ENCODE measurements at regions not wholly inside any gene's neighbourhood (a gene's known extent, or its start where the extent isn't known, plus 50 kb on each side); places are given as distances from the start of the nearest gene placed in this dataset.

- ChIA-PET POLR2A (no interaction called here), CTCF (no interaction called here)
- Mint-ChIP-seq H3K4me3 (no peak overlapping the region), H3K36me3 (ENCODE audit: low read depth) (no peaks in the 10 kb centered on the region), H3K27me3 (no peaks in the 10 kb centered on the region), H3K9me3 (no peaks in the 10 kb centered on the region), H3K27ac (no peak overlapping the region), H3K4me1 (no peaks in the 10 kb centered on the region)
- DNase-seq = no peak
Observed at GRCh38 chr12:87329076-87329863, 699.9 kb downstream of the C12orf50 start.

GRCh38 chr12:87323369-87323768 lies 705.8 kb downstream of the C12orf50 start:
- Mint-ChIP-seq H3K27ac (no peak overlapping the region), H3K9me3 (no peaks in the 10 kb centered on the region), H3K36me3 (ENCODE audit: low read depth) (no peaks in the 10 kb centered on the region), H3K27me3 (no peaks in the 10 kb centered on the region), H3K4me1 (no peaks in the 10 kb centered on the region), H3K4me3 (no peak overlapping the region)
- POLR2A ChIA-PET = no interaction called here
- DNase-seq = no peak
- CTCF ChIA-PET = no interaction called here

- Mint-ChIP-seq H3K4me3 (no peak overlapping the region), H3K9me3 (no peaks in the 10 kb centered on the region), H3K27ac (no peak overlapping the region), H3K4me1 (no peaks in the 10 kb centered on the region), H3K36me3 (ENCODE audit: low read depth) (no peaks in the 10 kb centered on the region), H3K27me3 (no peaks in the 10 kb centered on the region)
- DNase-seq = no peak
- CTCF ChIA-PET = no interaction called here
- POLR2A ChIA-PET = no interaction called here
Observed at GRCh38 chr12:87320724-87321123, 708.5 kb downstream of the C12orf50 start.

GRCh38 chr12:87317302-87317701 lies 711.9 kb downstream of the C12orf50 start:
- no peaks in the 10 kb centered on the region for H3K36me3 Mint-ChIP-seq (ENCODE audit: low read depth)
- DNase-seq = no peak
- no peaks in the 10 kb centered on the region for H3K9me3 Mint-ChIP-seq
- no peaks in the 10 kb centered on the region for H3K27me3 Mint-ChIP-seq
- no peak overlapping the region for H3K4me3 Mint-ChIP-seq
- no peak overlapping the region for H3K27ac Mint-ChIP-seq
- POLR2A ChIA-PET = no interaction called here
- H3K4me1 Mint-ChIP-seq = no peaks in the 10 kb centered on the region
- CTCF ChIA-PET = no interaction called here

- no peaks in the 10 kb centered on the region for H3K9me3 Mint-ChIP-seq
- H3K36me3 Mint-ChIP-seq (ENCODE audit: low read depth) = no peaks in the 10 kb centered on the region
- CTCF ChIA-PET = no interaction called here
- no peak overlapping the region for H3K27ac Mint-ChIP-seq
- POLR2A ChIA-PET = no interaction called here
- no peaks in the 10 kb centered on the region for H3K4me1 Mint-ChIP-seq
- H3K27me3 Mint-ChIP-seq = no peaks in the 10 kb centered on the region
- DNase-seq = no peak
- H3K4me3 Mint-ChIP-seq = no peak overlapping the region
Observed at GRCh38 chr12:87311206-87311605, 718.0 kb downstream of the C12orf50 start.

DNA sequence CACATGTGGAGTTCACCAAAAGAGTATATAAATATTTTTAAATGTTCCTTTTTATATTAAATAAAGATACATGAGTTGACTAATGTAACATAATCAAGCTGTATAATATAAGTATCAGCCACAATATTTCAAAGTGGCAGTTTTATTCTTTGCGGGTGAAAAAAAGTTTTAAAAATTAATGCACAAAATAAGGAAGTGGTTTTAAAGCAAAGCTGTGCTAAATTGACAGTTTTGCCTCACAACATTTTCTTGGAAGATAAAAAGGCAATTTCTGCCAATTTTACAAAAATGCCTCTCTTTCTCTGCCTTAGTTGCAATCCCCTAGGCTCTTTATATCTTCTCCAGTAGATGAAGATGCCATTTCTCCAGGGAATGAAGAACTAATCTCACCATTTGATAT lies 719.1 kb downstream of the C12orf50 start:
- H3K27ac Mint-ChIP-seq = no peak overlapping the region
- ChIA-PET CTCF (no interaction called here), POLR2A (no interaction called here)
- no peak for DNase-seq
- no peaks in the 10 kb centered on the region for H3K4me1 Mint-ChIP-seq
- H3K27me3 Mint-ChIP-seq = no peaks in the 10 kb centered on the region
- H3K9me3 Mint-ChIP-seq = no peaks in the 10 kb centered on the region
- no peak overlapping the region for H3K4me3 Mint-ChIP-seq
- no peaks in the 10 kb centered on the region for H3K36me3 Mint-ChIP-seq (ENCODE audit: low read depth)

GRCh38 chr12:87305481-87305880 lies 723.7 kb downstream of the C12orf50 start:
- Mint-ChIP-seq H3K4me3 (no peak overlapping the region), H3K27me3 (no peaks in the 10 kb centered on the region), H3K36me3 (ENCODE audit: low read depth) (no peaks in the 10 kb centered on the region), H3K27ac (no peak overlapping the region), H3K9me3 (no peaks in the 10 kb centered on the region), H3K4me1 (no peaks in the 10 kb centered on the region)
- CTCF ChIA-PET = no interaction called here
- POLR2A ChIA-PET = no interaction called here
- DNase-seq = no peak

- ChIA-PET CTCF (no interaction called here), POLR2A (no interaction called here)
- H3K27ac Mint-ChIP-seq = no peak overlapping the region
- no peaks in the 10 kb centered on the region for H3K27me3 Mint-ChIP-seq
- no peaks in the 10 kb centered on the region for H3K36me3 Mint-ChIP-seq (ENCODE audit: low read depth)
- DNase-seq = no peak
- H3K9me3 Mint-ChIP-seq = no peaks in the 10 kb centered on the region
- H3K4me3 Mint-ChIP-seq = no peak overlapping the region
- no peaks in the 10 kb centered on the region for H3K4me1 Mint-ChIP-seq
Observed at GRCh38 chr12:87304406-87304805, 724.8 kb downstream of the C12orf50 start.

GRCh38 chr12:87303396-87304012 lies 725.7 kb downstream of the C12orf50 start:
- H3K36me3 Mint-ChIP-seq (ENCODE audit: low read depth) = no peaks in the 10 kb centered on the region
- no peak overlapping the region for H3K4me3 Mint-ChIP-seq
- DNase-seq = no peak

GRCh38 chr12:87302126-87302745 lies 727.0 kb downstream of the C12orf50 start:
- no peak overlapping the region for H3K4me3 Mint-ChIP-seq
- no peaks in the 10 kb centered on the region for H3K9me3 Mint-ChIP-seq
- ChIA-PET CTCF (no interaction called here), POLR2A (no interaction called here)
- H3K4me1 Mint-ChIP-seq = no peaks in the 10 kb centered on the region
- H3K36me3 Mint-ChIP-seq (ENCODE audit: low read depth) = no peaks in the 10 kb centered on the region
- H3K27me3 Mint-ChIP-seq = no peaks in the 10 kb centered on the region
- no peak for DNase-seq
- no peak overlapping the region for H3K27ac Mint-ChIP-seq

More at GRCh38 chr12:87303396-87304012, 725.7 kb downstream of the C12orf50 start:
- H3K4me1 Mint-ChIP-seq = no peaks in the 10 kb centered on the region
- CTCF ChIA-PET = no interaction called here
- POLR2A ChIA-PET = no interaction called here
- H3K27me3 Mint-ChIP-seq = no peaks in the 10 kb centered on the region
- H3K9me3 Mint-ChIP-seq = no peaks in the 10 kb centered on the region
- no peak overlapping the region for H3K27ac Mint-ChIP-seq

GRCh38 chr12:87290505-87290904 lies 738.7 kb downstream of the C12orf50 start:
- Mint-ChIP-seq H3K27me3 (no peaks in the 10 kb centered on the region), H3K27ac (no peak overlapping the region), H3K9me3 (no peaks in the 10 kb centered on the region), H3K4me3 (no peak overlapping the region), H3K36me3 (ENCODE audit: low read depth) (no peaks in the 10 kb centered on the region), H3K4me1 (no peaks in the 10 kb centered on the region)
- CTCF ChIA-PET = no interaction called here
- POLR2A ChIA-PET = no interaction called here
- no peak for DNase-seq

DNA sequence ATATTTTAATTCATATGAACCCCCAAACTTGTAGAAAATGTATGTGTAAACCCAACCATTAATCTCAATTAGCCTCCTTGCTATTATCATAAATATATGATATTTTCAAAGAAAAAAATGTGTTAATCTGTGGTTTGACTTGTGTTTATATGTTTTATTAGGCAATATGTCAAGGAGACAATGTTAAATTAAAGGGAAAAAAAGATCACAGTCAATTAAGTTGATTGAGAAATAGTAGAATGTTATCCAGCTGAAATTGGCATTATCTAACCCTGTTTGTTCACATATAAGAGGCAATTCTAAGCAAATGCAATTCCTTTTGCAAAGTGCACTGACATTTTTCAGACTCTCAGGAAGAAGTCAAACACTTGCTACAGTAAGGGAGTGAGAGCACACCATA lies 745.3 kb downstream of the C12orf50 start:
- ChIA-PET POLR2A (no interaction called here), CTCF (no interaction called here)
- Mint-ChIP-seq H3K27ac (no peak overlapping the region), H3K9me3 (no peaks in the 10 kb centered on the region), H3K27me3 (no peaks in the 10 kb centered on the region), H3K36me3 (ENCODE audit: low read depth) (no peaks in the 10 kb centered on the region), H3K4me1 (no peaks in the 10 kb centered on the region), H3K4me3 (no peak overlapping the region)
- no peak for DNase-seq

DNA sequence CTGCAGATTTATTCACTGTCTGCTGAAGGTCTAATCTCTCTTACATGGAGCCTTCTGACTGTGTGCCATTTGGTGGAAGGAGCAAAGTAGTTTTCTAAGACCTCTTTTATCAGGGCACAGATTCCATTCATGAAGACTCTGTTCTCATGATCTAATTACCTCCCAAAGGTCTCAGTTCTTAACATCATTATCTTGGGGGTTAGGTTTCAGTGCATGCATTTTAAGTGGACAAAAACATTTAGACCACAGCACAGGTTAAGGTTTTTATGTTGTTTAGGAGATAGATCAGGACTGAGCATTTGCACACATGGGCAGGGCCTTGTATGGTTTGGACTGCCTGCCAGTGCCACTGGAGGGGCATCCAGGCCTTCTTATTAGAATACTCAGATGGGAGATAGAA lies 746.1 kb downstream of the C12orf50 start:
- no peaks in the 10 kb centered on the region for H3K4me1 Mint-ChIP-seq
- H3K27ac Mint-ChIP-seq = no peak overlapping the region
- no peak for DNase-seq
- H3K27me3 Mint-ChIP-seq = no peaks in the 10 kb centered on the region
- POLR2A ChIA-PET = no interaction called here
- H3K36me3 Mint-ChIP-seq (ENCODE audit: low read depth) = no peaks in the 10 kb centered on the region
- CTCF ChIA-PET = no interaction called here
- H3K9me3 Mint-ChIP-seq = no peaks in the 10 kb centered on the region
- H3K4me3 Mint-ChIP-seq = no peak overlapping the region

DNA sequence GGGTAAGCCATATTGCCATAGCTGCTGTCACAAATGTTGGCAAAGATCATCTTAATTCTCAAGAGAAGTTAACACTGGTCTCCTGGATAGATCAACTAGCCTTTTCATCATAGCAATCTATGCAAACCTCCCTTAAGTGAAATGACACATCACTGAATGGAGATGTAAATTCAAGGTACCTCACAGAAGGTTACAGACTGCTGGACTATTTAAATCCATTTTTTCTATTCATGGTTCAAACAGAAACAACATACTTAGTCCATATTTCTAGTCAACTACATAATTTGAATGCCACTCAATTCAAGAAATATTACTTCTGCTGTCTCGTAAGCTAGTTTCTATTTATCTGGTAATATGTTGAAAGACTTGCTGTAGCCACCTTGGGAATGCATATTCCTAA lies 748.3 kb downstream of the C12orf50 start:
- POLR2A ChIA-PET = no interaction called here
- no peaks in the 10 kb centered on the region for H3K4me1 Mint-ChIP-seq
- H3K36me3 Mint-ChIP-seq (ENCODE audit: low read depth) = no peaks in the 10 kb centered on the region
- no peaks in the 10 kb centered on the region for H3K9me3 Mint-ChIP-seq
- no peak overlapping the region for H3K27ac Mint-ChIP-seq
- DNase-seq = no peak
- no peaks in the 10 kb centered on the region for H3K27me3 Mint-ChIP-seq
- CTCF ChIA-PET = no interaction called here
- no peak overlapping the region for H3K4me3 Mint-ChIP-seq
